ENCODE measurements at regions not wholly inside any gene's neighbourhood (a gene's known extent, or its start where the extent isn't known, plus 50 kb on each side); places are given as distances from the start of the nearest gene placed in this dataset.

DNA sequence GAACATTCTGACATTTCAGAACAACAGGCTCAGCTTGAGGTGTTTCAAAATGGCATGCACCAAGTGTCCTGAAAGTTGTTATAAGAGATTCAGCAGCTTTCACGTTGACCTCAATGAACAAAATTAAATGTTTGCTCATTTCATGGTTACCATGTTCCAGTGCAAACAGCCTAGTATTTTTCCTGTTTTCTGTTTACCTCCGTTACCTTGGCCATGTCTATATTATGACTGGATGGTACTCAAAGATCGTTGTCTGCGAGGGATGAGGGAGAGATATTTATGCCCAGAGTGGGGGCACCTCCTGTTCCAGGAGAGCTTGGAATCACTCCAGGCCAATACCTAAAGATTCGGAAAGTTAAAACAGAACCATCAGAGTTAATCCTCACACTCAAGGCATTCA lies 83.8 kb upstream of the SASH1 start:
- TF ChIP-seq, protein P1, sequence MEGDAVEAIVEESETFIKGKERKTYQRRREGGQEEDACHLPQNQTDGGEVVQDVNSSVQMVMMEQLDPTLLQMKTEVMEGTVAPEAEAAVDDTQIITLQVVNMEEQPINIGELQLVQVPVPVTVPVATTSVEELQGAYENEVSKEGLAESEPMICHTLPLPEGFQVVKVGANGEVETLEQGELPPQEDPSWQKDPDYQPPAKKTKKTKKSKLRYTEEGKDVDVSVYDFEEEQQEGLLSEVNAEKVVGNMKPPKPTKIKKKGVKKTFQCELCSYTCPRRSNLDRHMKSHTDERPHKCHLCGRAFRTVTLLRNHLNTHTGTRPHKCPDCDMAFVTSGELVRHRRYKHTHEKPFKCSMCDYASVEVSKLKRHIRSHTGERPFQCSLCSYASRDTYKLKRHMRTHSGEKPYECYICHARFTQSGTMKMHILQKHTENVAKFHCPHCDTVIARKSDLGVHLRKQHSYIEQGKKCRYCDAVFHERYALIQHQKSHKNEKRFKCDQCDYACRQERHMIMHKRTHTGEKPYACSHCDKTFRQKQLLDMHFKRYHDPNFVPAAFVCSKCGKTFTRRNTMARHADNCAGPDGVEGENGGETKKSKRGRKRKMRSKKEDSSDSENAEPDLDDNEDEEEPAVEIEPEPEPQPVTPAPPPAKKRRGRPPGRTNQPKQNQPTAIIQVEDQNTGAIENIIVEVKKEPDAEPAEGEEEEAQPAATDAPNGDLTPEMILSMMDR (IDR thresholded peaks at IDR 0.05) = no peak
- no peak for TF ChIP-seq ZFX (IDR thresholded peaks at IDR 0.05; ENCODE audit: borderline replicate concordance)
